ENCODE measurements at regions not wholly inside any gene's neighbourhood (a gene's known extent, or its start where the extent isn't known, plus 50 kb on each side); places are given as distances from the start of the nearest gene placed in this dataset.

DNA sequence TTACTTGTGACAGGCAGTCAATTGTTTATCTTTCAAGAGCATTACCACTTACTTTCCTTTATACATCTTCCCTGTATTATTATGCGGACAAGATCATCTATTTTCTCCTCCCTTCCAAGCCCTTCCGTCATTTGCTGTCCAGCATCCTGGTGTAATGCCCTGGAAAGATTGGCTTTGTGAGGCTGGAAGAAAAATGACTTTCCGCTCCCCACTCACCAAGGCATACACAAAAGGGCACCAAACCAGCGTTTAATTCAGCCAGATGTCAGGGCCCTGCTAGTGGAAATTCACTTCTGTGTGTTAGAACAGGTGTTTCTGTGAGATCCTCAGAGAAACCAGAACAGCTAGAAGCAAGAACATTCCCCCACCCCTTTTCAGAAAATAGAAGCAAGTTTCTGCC is 128.1 kb upstream of the NANOS1 start:
- no peak for TF ChIP-seq CTCF (IDR thresholded peaks at IDR 0.05; ENCODE audit: low read length)
- TF ChIP-seq EZH2 (optimal IDR thresholded peaks at IDR 0.05; ENCODE audit: low read depth, low read length) = no peak
